Activated T-cell treated with anti-CD3 and anti-CD28 coated beads, Interleukin-2, amount 50 U/mL, for 1 hour (primary cell): ENCODE measurements at regions not wholly inside any gene's neighbourhood (a gene's known extent, or its start where the extent isn't known, plus 50 kb on each side); places are given as distances from the start of the nearest gene placed in this dataset.
"Not testable (repeated sequence)": the region's sequence is repeated elsewhere in the genome, so short reads cannot be mapped to it uniquely, and the experiment has no call there.

Experiments
- DNase-seq: peaks from one replicate; pipeline ENCODE4 v3.0.0-alpha.2; 2020

- no peak for DNase-seq
These were observed 759.2 kb upstream of the SLITRK1 start for GRCh38 chr13:84641491-84641890.

GRCh38 chr13:84640691-84641090, 758.4 kb upstream of the SLITRK1 start:
- DNase-seq, result no peak

- DNase-seq, result no peak
These were observed 748.2 kb upstream of the SLITRK1 start for GRCh38 chr13:84630476-84630875.

GRCh38 chr13:84616864-84617263, 734.6 kb upstream of the SLITRK1 start:
- no peak for DNase-seq

- no peak for DNase-seq
These were observed 727.4 kb upstream of the SLITRK1 start for GRCh38 chr13:84609716-84610115.

GRCh38 chr13:84607261-84608013, 725.2 kb upstream of the SLITRK1 start:
- no peak for DNase-seq

GRCh38 chr13:84606616-84607015, 724.3 kb upstream of the SLITRK1 start:
- DNase-seq, result no peak

- DNase-seq, result no peak
These were observed 723.7 kb upstream of the SLITRK1 start for GRCh38 chr13:84605927-84606326.

- no peak for DNase-seq
These were observed 709.2 kb upstream of the SLITRK1 start for GRCh38 chr13:84591444-84591843.

- DNase-seq, result no peak
These were observed 708.4 kb upstream of the SLITRK1 start for GRCh38 chr13:84590663-84591062.

- no peak for DNase-seq
These were observed 705.7 kb upstream of the SLITRK1 start for GRCh38 chr13:84588023-84588422.

- DNase-seq, result not testable (repeated sequence)
These were observed 697.6 kb upstream of the SLITRK1 start for GRCh38 chr13:84579901-84580300.

GRCh38 chr13:84574851-84575250, 692.6 kb upstream of the SLITRK1 start:
- no peak for DNase-seq

GRCh38 chr13:84571264-84571663, 689.0 kb upstream of the SLITRK1 start:
- no peak for DNase-seq

- DNase-seq, result no peak
These were observed 688.6 kb upstream of the SLITRK1 start for GRCh38 chr13:84570831-84571230.

- no peak for DNase-seq
These were observed 687.1 kb upstream of the SLITRK1 start for GRCh38 chr13:84569366-84569765.

- DNase-seq, result no peak
These were observed 685.6 kb upstream of the SLITRK1 start for GRCh38 chr13:84567848-84568247.

GRCh38 chr13:84566780-84567179, 684.5 kb upstream of the SLITRK1 start:
- no peak for DNase-seq

- no peak for DNase-seq
These were observed 681.3 kb upstream of the SLITRK1 start for GRCh38 chr13:84563611-84564010.

- no peak for DNase-seq
These were observed 671.0 kb upstream of the SLITRK1 start for GRCh38 chr13:84553227-84553626.

- no peak for DNase-seq
These were observed 661.7 kb upstream of the SLITRK1 start for GRCh38 chr13:84543962-84544361.

- DNase-seq, result no peak
These were observed 660.1 kb upstream of the SLITRK1 start for GRCh38 chr13:84542348-84542747.

GRCh38 chr13:84536906-84537305, 654.6 kb upstream of the SLITRK1 start:
- no peak for DNase-seq

GRCh38 chr13:84528408-84529070, 646.3 kb upstream of the SLITRK1 start:
- DNase-seq, result no peak

GRCh38 chr13:84525865-84526264, 643.6 kb upstream of the SLITRK1 start:
- no peak for DNase-seq
